AG04450 (cell line): ENCODE measurements at regions not wholly inside any gene's neighbourhood (a gene's known extent, or its start where the extent isn't known, plus 50 kb on each side); places are given as distances from the start of the nearest gene placed in this dataset.

Experiments used
- CTCF ChIA-PET: fragments of 300-600, 350-600 bp; formaldehyde crosslinking; extraction: SDS; loops from one replicate; lab custom pipeline; 2022; ENCODE audit warnings: antibody characterized with exemption, inconsistent platforms; lab: Charles Lee
- POLR2A ChIA-PET: fragments of 350-600 bp; formaldehyde crosslinking; extraction: SDS; loops from one replicate; lab custom pipeline; 2021; ENCODE audit warnings: antibody characterized with exemption, inconsistent platforms; lab: Yijun Ruan, JAX
- DNase-seq: peaks from one replicate; pipeline ENCODE4 v3.0.0-alpha.2; 2011; ENCODE audit warnings: low read depth, low spot score
- H3K27ac ChIP-seq: one replicate; pipeline ENCODE4 v1.5.1; 2012; ENCODE audit warnings: low read depth, low read length, control low read depth
- H3K27me3 ChIP-seq: one replicate; pipeline ENCODE4 v1.6.0; 2012; ENCODE audit warnings: low read length; ENCODE audit not compliant: control insufficient read depth, insufficient read depth
- H3K4me3 ChIP-seq: 2 replicates; pipeline ENCODE4 v1.5.1; 2011; ENCODE audit warnings: mild to moderate bottlenecking, low read depth, low read length, control low read depth
- H3K9me3 ChIP-seq: 2 replicates; pipeline ENCODE4 v1.5.1; 2012; ENCODE audit warnings: low read length; ENCODE audit not compliant: control insufficient read depth, insufficient read depth
- CTCF ChIP-seq: IDR thresholded peaks from 2 replicates; pipeline ENCODE4 v1.5.1; 2011; ENCODE audit warnings: low read depth, low read length, control low read depth, inconsistent platforms

- POLR2A ChIA-PET: no interaction called here
- Histone ChIP-seq H3K9me3 (no peaks in the 10 kb centered on the region), H3K27me3 (no peaks in the 10 kb centered on the region), H3K27ac (no peak overlapping the region), H3K4me3 (no peak overlapping the region)
- TF ChIP-seq CTCF: no peak
- DNase-seq: no peak
- CTCF ChIA-PET: no interaction called here
These were observed 143.9 kb downstream of the OR2K2 start for GRCh38 chr9:111186021-111186530.

- CTCF ChIA-PET: no interaction called here
- H3K4me3 ChIP-seq: no peak overlapping the region
- H3K9me3 ChIP-seq: no peaks in the 10 kb centered on the region
- no peak for TF ChIP-seq CTCF
- H3K27ac ChIP-seq: no peak overlapping the region
- POLR2A ChIA-PET: no interaction called here
- H3K27me3 ChIP-seq: no peaks in the 10 kb centered on the region
- DNase-seq: no peak
These were observed 142.5 kb upstream of the LPAR1 start for GRCh38 chr9:111180811-111181210.

GRCh38 chr9:111179577-111179976, 141.3 kb upstream of the LPAR1 start:
- Histone ChIP-seq H3K27me3 (no peaks in the 10 kb centered on the region), H3K9me3 (no peaks in the 10 kb centered on the region), H3K4me3 (no peak overlapping the region), H3K27ac (no peak overlapping the region)
- CTCF ChIA-PET: no interaction called here
- no peak for TF ChIP-seq CTCF
- POLR2A ChIA-PET: no interaction called here
- no peak for DNase-seq

GRCh38 chr9:111178331-111179055, 140.2 kb upstream of the LPAR1 start:
- Histone ChIP-seq H3K4me3 (no peak overlapping the region; the same call in 1 of the 2 replicates), H3K27ac (no peak overlapping the region), H3K27me3 (no peaks in the 10 kb centered on the region), H3K9me3 (no peaks in the 10 kb centered on the region)
- DNase-seq: peak; percentile 84
- ChIA-PET POLR2A (interaction anchor here (0.5 kb wide), 1 partner anchor 10 kb away, joined by 3 read pairs; no protein-coding TSS in a partner anchor), CTCF (no interaction called here)
- TF ChIP-seq CTCF: no peak

GRCh38 chr9:111176511-111176910, 138.2 kb upstream of the LPAR1 start:
- POLR2A ChIA-PET: interaction anchor here (0.6 kb wide), 1 partner anchor 140 kb away, joined by 6 read pairs; no protein-coding TSS in a partner anchor

More at GRCh38 chr9:111176511-111176910, 138.2 kb upstream of the LPAR1 start:
- no peaks in the 10 kb centered on the region for H3K9me3 ChIP-seq
- TF ChIP-seq CTCF: no peak
- CTCF ChIA-PET: interaction anchor here (0.6 kb wide), 1 partner anchor 84 kb away, joined by 4 read pairs; no protein-coding TSS in a partner anchor
- no peak for DNase-seq
- H3K27ac ChIP-seq: no peak overlapping the region
- no peaks in the 10 kb centered on the region for H3K27me3 ChIP-seq
- H3K4me3 ChIP-seq: no peak overlapping the region
